Fibroblast of the aortic adventitia (primary cell): ENCODE measurements at regions not wholly inside any gene's neighbourhood (a gene's known extent, or its start where the extent isn't known, plus 50 kb on each side); places are given as distances from the start of the nearest gene placed in this dataset.

ENCODE experiments used
- DNase-seq: peaks from one replicate; pipeline ENCODE4 v3.0.0-alpha.2; 2010; ENCODE audit warnings: low read depth
- H3K4me3 ChIP-seq: 2 replicates; pipeline ENCODE4 v1.5.1; 2011; ENCODE audit warnings: low read depth, mild to moderate bottlenecking, control low read depth, low read length, moderate library complexity
- TF ChIP-seq, protein P1 (sequence below): IDR thresholded peaks from 2 replicates; pipeline ENCODE4 v1.5.1; 2011; ENCODE audit warnings: mild to moderate bottlenecking, low read length, control low read depth, inconsistent platforms; ENCODE audit not compliant: insufficient read depth

DNA sequence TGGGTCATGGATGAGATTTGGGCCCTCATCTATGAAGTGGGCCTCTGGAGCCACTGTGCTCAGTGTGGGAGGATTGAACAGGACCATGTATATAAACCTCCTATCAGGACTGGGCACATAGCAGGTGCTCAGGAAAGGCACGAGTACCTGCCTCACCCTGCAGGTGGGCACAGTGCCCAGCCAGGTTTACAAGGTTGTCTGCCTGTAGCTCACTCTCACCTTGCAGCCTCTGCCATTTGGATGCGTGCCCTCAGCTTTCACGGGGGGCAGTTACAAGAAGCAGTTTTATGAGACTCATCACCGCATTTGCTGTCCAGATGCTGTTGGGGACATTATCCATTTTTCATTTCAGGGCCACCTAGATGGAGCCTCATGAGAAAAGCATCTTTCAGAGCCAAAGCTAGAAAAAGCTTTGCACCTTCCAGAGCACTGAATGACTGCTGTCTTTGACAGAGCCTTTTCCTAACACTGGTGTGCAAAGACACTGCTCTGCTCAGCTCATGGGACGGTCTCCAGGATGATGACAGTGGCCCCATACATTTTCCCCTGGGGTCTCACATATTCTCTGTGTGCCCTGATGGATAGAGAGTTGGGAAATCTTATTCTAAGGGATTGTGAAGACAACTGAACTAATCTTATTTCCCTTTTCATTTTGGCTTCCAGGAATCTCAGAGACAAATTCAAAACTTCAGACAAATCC lies 327.5 kb upstream of the RTL1 start:
- TF ChIP-seq, protein P1, sequence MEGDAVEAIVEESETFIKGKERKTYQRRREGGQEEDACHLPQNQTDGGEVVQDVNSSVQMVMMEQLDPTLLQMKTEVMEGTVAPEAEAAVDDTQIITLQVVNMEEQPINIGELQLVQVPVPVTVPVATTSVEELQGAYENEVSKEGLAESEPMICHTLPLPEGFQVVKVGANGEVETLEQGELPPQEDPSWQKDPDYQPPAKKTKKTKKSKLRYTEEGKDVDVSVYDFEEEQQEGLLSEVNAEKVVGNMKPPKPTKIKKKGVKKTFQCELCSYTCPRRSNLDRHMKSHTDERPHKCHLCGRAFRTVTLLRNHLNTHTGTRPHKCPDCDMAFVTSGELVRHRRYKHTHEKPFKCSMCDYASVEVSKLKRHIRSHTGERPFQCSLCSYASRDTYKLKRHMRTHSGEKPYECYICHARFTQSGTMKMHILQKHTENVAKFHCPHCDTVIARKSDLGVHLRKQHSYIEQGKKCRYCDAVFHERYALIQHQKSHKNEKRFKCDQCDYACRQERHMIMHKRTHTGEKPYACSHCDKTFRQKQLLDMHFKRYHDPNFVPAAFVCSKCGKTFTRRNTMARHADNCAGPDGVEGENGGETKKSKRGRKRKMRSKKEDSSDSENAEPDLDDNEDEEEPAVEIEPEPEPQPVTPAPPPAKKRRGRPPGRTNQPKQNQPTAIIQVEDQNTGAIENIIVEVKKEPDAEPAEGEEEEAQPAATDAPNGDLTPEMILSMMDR = no peak
- H3K4me3 ChIP-seq = no peak overlapping the region
- DNase-seq = no peak

DNA sequence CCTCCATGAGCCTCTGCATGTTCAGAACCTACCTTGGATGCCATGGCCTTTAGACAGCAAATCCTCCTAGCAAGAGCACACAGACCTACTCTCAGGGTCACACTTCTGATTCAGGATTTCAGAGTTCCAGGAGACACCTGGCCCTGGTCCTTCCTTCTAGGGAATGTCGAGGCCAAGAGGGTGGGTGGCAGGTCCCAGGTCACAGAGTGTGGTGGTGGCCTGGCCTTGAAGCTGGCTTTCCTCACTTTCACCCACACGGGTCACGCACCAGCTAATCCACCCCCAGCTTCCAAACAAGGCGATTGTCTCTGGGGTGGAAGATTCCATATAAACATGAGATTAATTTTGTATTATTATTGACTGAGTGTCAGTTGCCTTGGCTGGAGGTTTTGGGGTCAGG lies 328.3 kb upstream of the RTL1 start:
- TF ChIP-seq, protein P1 = no peak
- no peak overlapping the region for H3K4me3 ChIP-seq
- no peak for DNase-seq

DNA sequence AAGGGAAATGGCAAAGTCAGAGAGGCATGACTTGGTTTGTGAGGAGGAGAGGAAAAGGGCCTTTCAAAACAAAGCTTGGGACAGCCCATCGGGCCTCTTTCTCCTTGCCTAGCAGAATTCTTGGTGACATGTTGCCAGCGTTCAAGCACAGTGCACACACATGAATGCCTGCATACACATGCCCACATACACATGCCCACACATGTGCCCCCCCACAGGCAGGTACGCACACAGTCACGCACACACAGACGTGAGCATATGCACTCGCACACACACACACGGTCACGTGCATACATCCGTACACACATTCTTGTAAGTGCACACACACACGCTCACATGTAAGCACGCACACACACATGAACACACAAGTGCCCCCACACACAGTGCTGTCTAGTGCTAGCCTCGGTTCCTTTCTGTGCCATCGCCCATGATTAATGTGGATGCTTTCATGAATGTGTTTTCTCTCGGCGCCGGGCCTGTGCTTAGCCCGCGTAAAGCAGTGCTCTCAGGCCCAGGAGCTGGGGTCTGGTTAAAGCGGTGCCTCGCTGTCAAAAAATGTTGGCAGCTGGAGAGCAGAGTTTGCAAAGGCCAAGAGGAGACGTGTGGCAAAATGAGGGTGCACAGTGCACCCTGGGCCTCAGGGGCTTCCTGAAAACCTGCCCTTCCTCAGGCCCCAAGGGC lies 328.8 kb upstream of the DIO3 start:
- no peak overlapping the region for H3K4me3 ChIP-seq
- DNase-seq = peak; percentile 2
- TF ChIP-seq, protein P1 = no peak

DNA sequence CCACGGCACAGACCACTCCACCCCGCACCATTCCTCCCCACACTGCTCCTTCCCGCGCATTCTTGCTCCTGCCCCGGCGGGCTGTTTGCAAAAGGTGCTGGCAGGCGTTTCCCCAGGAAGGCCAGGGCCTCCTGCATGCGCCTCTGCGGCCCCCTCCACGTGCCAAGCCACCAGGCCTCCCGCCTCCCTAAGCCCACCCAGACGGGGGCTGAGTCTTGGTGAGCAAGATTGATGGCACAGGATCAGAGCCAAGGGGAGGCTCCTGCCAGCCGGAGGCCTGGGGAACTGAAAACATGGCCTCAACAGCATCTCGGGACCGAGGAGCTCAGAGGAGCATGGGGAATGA lies 328.3 kb upstream of the DIO3 start:
- TF ChIP-seq, protein P1 = no peak
- no peak overlapping the region for H3K4me3 ChIP-seq
- DNase-seq = no peak

DNA sequence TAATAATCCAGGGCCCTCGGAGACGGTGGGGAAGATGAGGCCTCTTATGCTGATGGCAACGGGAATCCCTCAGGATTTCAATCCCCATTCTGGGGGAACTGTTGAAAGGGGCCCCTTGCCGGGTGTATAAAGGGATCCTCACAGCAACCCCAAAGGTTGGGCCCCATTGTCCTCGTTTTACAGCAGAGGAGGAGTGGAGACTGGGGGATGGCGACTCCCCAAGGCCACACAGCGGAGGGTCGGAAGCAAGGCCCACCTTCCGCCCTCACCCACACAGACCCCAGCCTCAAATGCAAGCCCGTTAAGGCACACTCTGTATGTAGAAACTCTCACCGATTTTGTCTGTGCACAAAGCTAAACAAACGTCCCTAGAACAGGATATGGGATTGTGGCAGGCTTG lies 327.9 kb upstream of the DIO3 start:
- H3K4me3 ChIP-seq = no peak overlapping the region
- TF ChIP-seq, protein P1 = no peak
- DNase-seq = no peak

DNA sequence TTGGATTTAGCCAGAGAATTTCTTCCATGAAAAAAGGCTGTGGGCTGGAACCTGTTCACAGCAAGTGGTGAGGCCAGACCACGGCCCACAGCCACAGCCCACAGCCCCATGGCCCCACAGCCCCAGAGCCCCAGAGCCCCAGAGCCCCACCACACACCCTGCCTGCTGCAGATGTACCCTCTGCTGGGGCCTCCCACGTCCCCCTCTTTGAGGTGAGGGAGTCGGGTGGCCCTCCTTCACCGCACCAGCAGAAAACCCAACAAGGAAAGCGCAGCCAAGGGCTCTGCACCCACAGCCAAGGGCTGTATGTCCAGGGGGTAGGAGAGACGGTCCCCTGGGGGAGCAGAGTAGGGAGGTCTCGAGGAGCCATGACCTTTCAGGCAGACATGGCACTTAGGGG lies 327.5 kb upstream of the DIO3 start:
- TF ChIP-seq, protein P1 = no peak
- no peak for DNase-seq
- no peak overlapping the region for H3K4me3 ChIP-seq
